ENCODE measurements at regions not wholly inside any gene's neighbourhood (a gene's known extent, or its start where the extent isn't known, plus 50 kb on each side); places are given as distances from the start of the nearest gene placed in this dataset.

- TF ChIP-seq CTCF (IDR thresholded peaks at IDR 0.05; ENCODE audit: poor library complexity) (no peak), EZH2 (IDR thresholded peaks at IDR 0.05; ENCODE audit: borderline replicate concordance) (no peak)
These were observed 75.9 kb downstream of the INHBB start for GRCh38 chr2:120421830-120422175.

Data from hepatocyte (in vitro differentiated cells).